Immature natural killer cell (primary cell): ENCODE measurements at regions not wholly inside any gene's neighbourhood (a gene's known extent, or its start where the extent isn't known, plus 50 kb on each side); places are given as distances from the start of the nearest gene placed in this dataset.

ENCODE experiments used
- DNase-seq, 3 donors: peaks; one replicate each; pipeline ENCODE4 v3.0.0; 2022; ENCODE audit warnings: mixed read lengths in 1 of 3
- H3K27ac Mint-ChIP-seq, 6 donors: one replicate each; pipeline ENCODE4 v1.8.0; 2020; ENCODE audit warnings: mixed read lengths in 6 of 6, mild to moderate bottlenecking in 5 of 6, inconsistent platforms in 4 of 6, moderate library complexity in 3 of 6
- H3K27me3 Mint-ChIP-seq, 3 donors: one replicate each; pipeline ENCODE4 v1.8.0; 2020 to 2021; ENCODE audit warnings: low read depth in 3 of 3, mild to moderate bottlenecking in 3 of 3, mixed read lengths in 3 of 3, moderate library complexity in 3 of 3, inconsistent platforms in 1 of 3
- H3K36me3 Mint-ChIP-seq, 3 donors: one replicate each; pipeline ENCODE4 v1.8.0; 2020; ENCODE audit warnings: mixed read lengths in 3 of 3, inconsistent platforms in 2 of 3, mild to moderate bottlenecking in 2 of 3
- H3K4me1 Mint-ChIP-seq, 2 donors: one replicate each; pipeline ENCODE4 v1.8.0; 2020; ENCODE audit warnings: inconsistent platforms in 2 of 2, mild to moderate bottlenecking in 2 of 2, mixed read lengths in 2 of 2, moderate library complexity in 1 of 2
- H3K4me3 Mint-ChIP-seq, 5 donors: one replicate each; pipeline ENCODE4 v1.8.0; 2020; ENCODE audit warnings: mild to moderate bottlenecking in 5 of 5, mixed read lengths in 5 of 5, inconsistent platforms in 3 of 5, moderate library complexity in 3 of 5
- H3K9me3 Mint-ChIP-seq, 6 donors: one replicate each; pipeline ENCODE4 v1.8.0; 2020; ENCODE audit warnings: mild to moderate bottlenecking in 6 of 6, mixed read lengths in 6 of 6, inconsistent platforms in 4 of 6, moderate library complexity in 3 of 6

GRCh38 chr14:41389355-41389754 lies 217.3 kb upstream of the LRFN5 start:
- no peak overlapping the region for H3K27ac Mint-ChIP-seq
- no peak overlapping the region for H3K4me3 Mint-ChIP-seq
- H3K27me3 Mint-ChIP-seq: no peaks in the 10 kb centered on the region
- H3K36me3 Mint-ChIP-seq: no peaks in the 10 kb centered on the region
- no peaks in the 10 kb centered on the region for H3K4me1 Mint-ChIP-seq
- H3K9me3 Mint-ChIP-seq: peaks cover 6 to 21% (median 11%) of the 10 kb centered on the region in 6 donors
- DNase-seq: no peak

- Mint-ChIP-seq H3K4me3 (no peak overlapping the region), H3K4me1 (no peaks in the 10 kb centered on the region), H3K27ac (no peak overlapping the region), H3K27me3 (no peaks in the 10 kb centered on the region), H3K9me3 (peaks cover 5 to 31% (median 8%) of the 10 kb centered on the region in 6 donors), H3K36me3 (no peaks in the 10 kb centered on the region)
- DNase-seq: no peak
Observed at GRCh38 chr14:41385797-41386196, 220.9 kb upstream of the LRFN5 start.

GRCh38 chr14:41380017-41380416 lies 226.7 kb upstream of the LRFN5 start:
- no peaks in the 10 kb centered on the region for H3K36me3 Mint-ChIP-seq
- H3K27ac Mint-ChIP-seq: no peak overlapping the region
- H3K4me1 Mint-ChIP-seq: no peaks in the 10 kb centered on the region
- no peaks in the 10 kb centered on the region for H3K27me3 Mint-ChIP-seq
- H3K9me3 Mint-ChIP-seq: peaks cover 8 to 49% (median 15%) of the 10 kb centered on the region in 6 donors
- no peak overlapping the region for H3K4me3 Mint-ChIP-seq
- no peak for DNase-seq

GRCh38 chr14:41378526-41378925 lies 228.2 kb upstream of the LRFN5 start:
- Mint-ChIP-seq H3K4me1 (no peaks in the 10 kb centered on the region), H3K27me3 (no peaks in the 10 kb centered on the region), H3K36me3 (no peaks in the 10 kb centered on the region), H3K4me3 (no peak overlapping the region), H3K27ac (no peak overlapping the region), H3K9me3 (peaks cover 12 to 56% (median 19%) of the 10 kb centered on the region in 6 donors)
- no peak for DNase-seq

- Mint-ChIP-seq H3K4me3 (no peak overlapping the region), H3K9me3 (peaks cover 12 to 52% (median 19%) of the 10 kb centered on the region in 6 donors), H3K4me1 (no peaks in the 10 kb centered on the region), H3K36me3 (no peaks in the 10 kb centered on the region), H3K27me3 (no peaks in the 10 kb centered on the region), H3K27ac (no peak overlapping the region)
- DNase-seq: no peak
Observed at GRCh38 chr14:41377932-41378331, 228.7 kb upstream of the LRFN5 start.

GRCh38 chr14:41374092-41374491 lies 232.6 kb upstream of the LRFN5 start:
- Mint-ChIP-seq H3K27me3 (no peaks in the 10 kb centered on the region), H3K4me3 (no peak overlapping the region), H3K27ac (no peak overlapping the region), H3K9me3 (peaks cover 12 to 32% (median 16%) of the 10 kb centered on the region in 6 donors), H3K4me1 (no peaks in the 10 kb centered on the region), H3K36me3 (no peaks in the 10 kb centered on the region)
- no peak for DNase-seq

- no peaks in the 10 kb centered on the region for H3K4me1 Mint-ChIP-seq
- H3K4me3 Mint-ChIP-seq: no peak overlapping the region
- no peak overlapping the region for H3K27ac Mint-ChIP-seq
- DNase-seq: no peak
- peaks cover 0 to 9% (median 0%) of the 10 kb centered on the region in 3 donors for H3K36me3 Mint-ChIP-seq
- H3K27me3 Mint-ChIP-seq: no peaks in the 10 kb centered on the region
- peaks cover 7 to 45% (median 16%) of the 10 kb centered on the region in 6 donors for H3K9me3 Mint-ChIP-seq
Observed at GRCh38 chr14:41362139-41362538, 244.5 kb upstream of the LRFN5 start.

GRCh38 chr14:41360126-41360525 lies 246.6 kb upstream of the LRFN5 start:
- peaks cover 0 to 9% (median 0%) of the 10 kb centered on the region in 3 donors for H3K36me3 Mint-ChIP-seq
- H3K4me3 Mint-ChIP-seq: no peak overlapping the region
- no peaks in the 10 kb centered on the region for H3K27me3 Mint-ChIP-seq
- no peak for DNase-seq
- peaks cover 3 to 33% (median 17%) of the 10 kb centered on the region in 6 donors for H3K9me3 Mint-ChIP-seq
- H3K27ac Mint-ChIP-seq: no peak overlapping the region
- H3K4me1 Mint-ChIP-seq: no peaks in the 10 kb centered on the region

- peaks cover 0 to 3% (median 0%) of the 10 kb centered on the region in 3 donors for H3K36me3 Mint-ChIP-seq
- no peak for DNase-seq
- no peak overlapping the region for H3K4me3 Mint-ChIP-seq
- no peak overlapping the region for H3K27ac Mint-ChIP-seq
- no peaks in the 10 kb centered on the region for H3K27me3 Mint-ChIP-seq
- no peaks in the 10 kb centered on the region for H3K4me1 Mint-ChIP-seq
- H3K9me3 Mint-ChIP-seq: peaks cover 11 to 35% (median 21%) of the 10 kb centered on the region in 6 donors
Observed at GRCh38 chr14:41355866-41356265, 250.8 kb upstream of the LRFN5 start.

- no peaks in the 10 kb centered on the region for H3K27me3 Mint-ChIP-seq
- peaks cover 6 to 38% (median 16%) of the 10 kb centered on the region in 6 donors for H3K9me3 Mint-ChIP-seq
- no peak for DNase-seq
- no peaks in the 10 kb centered on the region for H3K4me1 Mint-ChIP-seq
- no peak overlapping the region for H3K4me3 Mint-ChIP-seq
- no peak overlapping the region for H3K27ac Mint-ChIP-seq
- H3K36me3 Mint-ChIP-seq: peaks cover 0 to 3% (median 0%) of the 10 kb centered on the region in 3 donors
Observed at GRCh38 chr14:41350476-41350875, 256.2 kb upstream of the LRFN5 start.

- no peak overlapping the region for H3K4me3 Mint-ChIP-seq
- peaks cover 0 to 1% (median 0%) of the 10 kb centered on the region in 3 donors for H3K27me3 Mint-ChIP-seq
- H3K36me3 Mint-ChIP-seq: peaks cover 0 to 3% (median 0%) of the 10 kb centered on the region in 3 donors
- DNase-seq: no peak
- H3K4me1 Mint-ChIP-seq: no peaks in the 10 kb centered on the region
- H3K9me3 Mint-ChIP-seq: peaks cover 4 to 38% (median 16%) of the 10 kb centered on the region in 6 donors
- H3K27ac Mint-ChIP-seq: no peak overlapping the region
Observed at GRCh38 chr14:41349289-41349910, 257.3 kb upstream of the LRFN5 start.

GRCh38 chr14:41343857-41344256 lies 262.8 kb upstream of the LRFN5 start:
- no peak for DNase-seq
- Mint-ChIP-seq H3K9me3 (peaks cover 4 to 37% (median 16%) of the 10 kb centered on the region in 6 donors), H3K4me1 (no peaks in the 10 kb centered on the region), H3K36me3 (peaks cover 0 to under 1% (median 0%) of the 10 kb centered on the region in 3 donors), H3K27me3 (peaks cover 0 to 4% (median 3%) of the 10 kb centered on the region in 3 donors), H3K4me3 (no peak overlapping the region), H3K27ac (no peak overlapping the region)

GRCh38 chr14:41313196-41313595 lies 293.5 kb upstream of the LRFN5 start:
- no peak for DNase-seq
- H3K9me3 Mint-ChIP-seq: peaks cover 7 to 23% (median 12%) of the 10 kb centered on the region in 6 donors
- H3K27me3 Mint-ChIP-seq: peaks cover 0 to 2% (median 0%) of the 10 kb centered on the region in 3 donors
- H3K4me1 Mint-ChIP-seq: no peaks in the 10 kb centered on the region
- H3K4me3 Mint-ChIP-seq: no peak overlapping the region
- no peak overlapping the region for H3K27ac Mint-ChIP-seq
- H3K36me3 Mint-ChIP-seq: no peaks in the 10 kb centered on the region

GRCh38 chr14:41303506-41303905 lies 303.2 kb upstream of the LRFN5 start:
- H3K4me1 Mint-ChIP-seq: no peaks in the 10 kb centered on the region
- peaks cover 1 to 54% (median 13%) of the 10 kb centered on the region in 6 donors for H3K9me3 Mint-ChIP-seq
- no peak overlapping the region for H3K27ac Mint-ChIP-seq
- no peak overlapping the region for H3K4me3 Mint-ChIP-seq
- DNase-seq: no peak
- H3K36me3 Mint-ChIP-seq: peaks cover 0 to 3% (median 0%) of the 10 kb centered on the region in 3 donors
- H3K27me3 Mint-ChIP-seq: peaks cover 0 to 2% (median 0%) of the 10 kb centered on the region in 3 donors

- no peak for DNase-seq
- H3K9me3 Mint-ChIP-seq: peaks cover 1 to 54% (median 13%) of the 10 kb centered on the region in 6 donors
- no peak overlapping the region for H3K4me3 Mint-ChIP-seq
- H3K4me1 Mint-ChIP-seq: no peaks in the 10 kb centered on the region
- peaks cover 0 to 2% (median 0%) of the 10 kb centered on the region in 3 donors for H3K27me3 Mint-ChIP-seq
- peaks cover 0 to 3% (median 0%) of the 10 kb centered on the region in 3 donors for H3K36me3 Mint-ChIP-seq
- H3K27ac Mint-ChIP-seq: no peak overlapping the region
Observed at GRCh38 chr14:41302776-41303175, 303.9 kb upstream of the LRFN5 start.
